B cell (primary cell): ENCODE measurements at regions not wholly inside any gene's neighbourhood (a gene's known extent, or its start where the extent isn't known, plus 50 kb on each side); places are given as distances from the start of the nearest gene placed in this dataset.

Source experiments
- ATAC-seq: fragments of 200-7000 bp; cut with Tn5 transposase; one replicate; pipeline ENCODE4 v1.10.0; 2021; ENCODE audit warnings: low read depth, mild to moderate bottlenecking, moderate number of reproducible peaks, moderate library complexity
- CTCF ChIA-PET: fragments of 350-600 bp; sonication (Branson Sonifier 250); formaldehyde crosslinking; loops from one replicate; lab custom pipeline; 2021; ENCODE audit warnings: antibody characterized with exemption, inconsistent platforms; lab: Charles Lee
- POLR2A ChIA-PET: fragments of 350-600 bp; sonication (Branson Sonifier 250); formaldehyde crosslinking; loops from one replicate; lab custom pipeline; 2021; ENCODE audit warnings: antibody characterized with exemption; lab: Charles Lee
- DNase-seq: peaks from one replicate; pipeline ENCODE4 v3.0.0; 2013
- H2AFZ ChIP-seq: 2 replicates; pipeline ENCODE4 v1.6.1; 2012; ENCODE audit warnings: mild to moderate bottlenecking, low read depth, low read length; ENCODE audit not compliant: insufficient read depth, poor library complexity, severe bottlenecking
- H3K27ac ChIP-seq, 2 donors: 1 replicate in 1 of 2; 2 replicates in 1 of 2; pipeline ENCODE4 v1.5.1; 2012 to 2013; ENCODE audit warnings: low read length in 2 of 2, mild to moderate bottlenecking in 2 of 2, moderate library complexity in 1 of 2
- H3K27me3 ChIP-seq, 4 experiments: fragments of 200-600 bp in 1 of 4; sonication (generic) in 1 of 4; replicated peaks in 1 of 4; 1 replicate in 2 of 4; 2 replicates in 2 of 4; pipeline versions ENCODE4 v1.6.1 to v1.7.0; 2013 to 2016; ENCODE audit warnings: low read length in 3 of 4, mild to moderate bottlenecking in 2 of 4, mixed read lengths in 1 of 4, moderate library complexity in 1 of 4; ENCODE audit not compliant: insufficient read depth in 4 of 4, control insufficient read depth in 3 of 4; ENCODE audit errors: control extremely low read depth in 1 of 4
- H3K36me3 ChIP-seq, 2 experiments: replicated peaks in 1 of 2; 1 replicate in 1 of 2; 2 replicates in 1 of 2; pipeline versions ENCODE4 v1.6.1 to v1.7.1; 2013; ENCODE audit warnings: low read length in 1 of 2; ENCODE audit not compliant: insufficient read depth in 2 of 2, control insufficient read depth in 1 of 2; ENCODE audit errors: control extremely low read depth in 1 of 2, extremely low read depth in 1 of 2
- H3K4me1 ChIP-seq, 2 donors: fragments of 200-600 bp in 1 of 2; sonication (generic) in 1 of 2; 1 replicate in 1 of 2; 2 replicates in 1 of 2; pipeline versions ENCODE4 v1.5.1 to v1.6.1; 2013 to 2017; ENCODE audit warnings: low read length in 2 of 2; ENCODE audit not compliant: control insufficient read depth in 2 of 2, insufficient read depth in 2 of 2
- H3K4me2 ChIP-seq: replicated peaks from 2 replicates; pipeline ENCODE3; 2012; ENCODE audit warnings: mild to moderate bottlenecking, low read depth, low read length; ENCODE audit not compliant: poor library complexity, severe bottlenecking
- H3K4me3 ChIP-seq, 5 experiments: fragments of 200-600 bp in 1 of 5; sonication (generic) in 1 of 5; 1 replicate in 3 of 5; 2 replicates in 2 of 5; pipeline versions ENCODE4 v1.5.1 to v1.7.0; 2011 to 2016; ENCODE audit warnings: low read length in 4 of 5, mild to moderate bottlenecking in 4 of 5, low read depth in 2 of 5, control low read depth in 1 of 5, moderate library complexity in 1 of 5; ENCODE audit not compliant: insufficient read depth in 1 of 5; ENCODE audit errors: control extremely low read depth in 1 of 5, extremely low read depth in 1 of 5
- H3K79me2 ChIP-seq: fragments of 200-600 bp; sonication (generic); one replicate; pipeline ENCODE4 v1.6.0; 2016; ENCODE audit warnings: low read length; ENCODE audit not compliant: control insufficient read depth, insufficient read depth
- H3K9ac ChIP-seq: fragments of 200-600 bp; sonication (generic); 2 replicates; pipeline ENCODE4 v1.6.1; 2017; ENCODE audit warnings: mild to moderate bottlenecking, low read length, moderate library complexity
- H3K9me3 ChIP-seq, 3 donors: one replicate each; pipeline versions ENCODE4 v1.6.1 to v1.7.1; 2013; ENCODE audit warnings: low read length in 2 of 3; ENCODE audit not compliant: control insufficient read depth in 2 of 3, insufficient read depth in 1 of 3; ENCODE audit errors: control extremely low read depth in 1 of 3
- H4K20me1 ChIP-seq: 2 replicates; pipeline ENCODE4 v1.6.0; 2012; ENCODE audit warnings: mild to moderate bottlenecking, low read length; ENCODE audit not compliant: insufficient read depth, control insufficient read depth, poor library complexity, severe bottlenecking
- H3K27ac Mint-ChIP-seq: one replicate; pipeline ENCODE4 v1.8.0; 2021; ENCODE audit warnings: mixed read lengths
- H3K27me3 Mint-ChIP-seq: one replicate; pipeline ENCODE4 v1.8.0; 2021; ENCODE audit warnings: mixed read lengths
- H3K4me1 Mint-ChIP-seq: one replicate; pipeline ENCODE4 v1.8.0; 2021; ENCODE audit warnings: mixed read lengths
- H3K4me3 Mint-ChIP-seq: one replicate; pipeline ENCODE4 v1.8.0; 2021; ENCODE audit warnings: mixed read lengths
- H3K9me3 Mint-ChIP-seq: one replicate; pipeline ENCODE4 v1.8.0; 2022; ENCODE audit warnings: mixed read lengths; ENCODE audit not compliant: insufficient read depth
- EZH2 ChIP-seq: IDR thresholded peaks from 2 replicates; pipeline ENCODE4 v1.6.1; 2012; ENCODE audit warnings: borderline replicate concordance, low read depth, mild to moderate bottlenecking, moderate library complexity, low read length; ENCODE audit not compliant: insufficient read depth, poor library complexity, severe bottlenecking
- WGBS: methylation state at CpG from one replicate; pipeline ENCODE4 v1.1.5; 2013; ENCODE audit warnings: missing lambda C conversion rate; ENCODE audit not compliant: insufficient coverage; 5-methylcytosine and 5-hydroxymethylcytosine counted together
- intact Hi-C: fragments of 100-400 bp; cut with micrococcal nuclease; formaldehyde crosslinking; loops from one replicate; pipeline ENCODE4 v1.10.0; 2022
- TF ChIP-seq, protein P1 (sequence below): fragments of 200-600 bp; IDR thresholded peaks from one replicate; pipeline ENCODE4 v1.8.0; 2022; ENCODE audit warnings: antibody characterized with exemption, mild to moderate bottlenecking

DNA sequence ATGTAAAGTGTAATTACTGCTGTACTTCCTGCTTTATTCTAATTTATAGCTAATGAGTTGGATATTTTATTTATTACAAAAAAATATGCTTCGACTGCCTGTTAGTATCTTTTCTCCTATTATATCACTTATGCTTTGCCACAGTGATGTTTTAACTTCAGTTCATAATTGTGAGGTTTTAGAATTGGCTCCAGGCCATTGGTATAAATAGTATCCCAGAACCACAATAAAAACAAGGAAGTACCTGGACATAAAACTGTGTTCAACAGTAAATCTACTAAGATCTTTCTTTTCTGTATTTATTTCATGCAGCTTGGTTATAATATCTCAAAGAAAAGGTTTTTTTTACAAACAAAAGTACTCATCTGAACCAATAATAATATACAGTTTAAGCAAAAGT, 354.3 kb upstream of the CDH9 start:
- Histone ChIP-seq H4K20me1 (no peaks in the 10 kb centered on the region), H2AFZ (no peak overlapping the region), H3K27me3 (no peaks in the 10 kb centered on the region), H3K9me3 (no peaks in the 10 kb centered on the region), H3K4me1 (no peaks in the 10 kb centered on the region), H3K4me2 (no peak overlapping the region), H3K79me2 (no peaks in the 10 kb centered on the region), H3K4me3 (no peak overlapping the region), H3K9ac (no peak overlapping the region), H3K27ac (no peak overlapping the region), H3K36me3 (no peaks in the 10 kb centered on the region)
- no CpG with 5 or more reads among the region's 1 CpG for WGBS
- ATAC-seq, result no peak
- Mint-ChIP-seq H3K27me3 (no peaks in the 10 kb centered on the region), H3K4me1 (no peaks in the 10 kb centered on the region), H3K4me3 (no peak overlapping the region), H3K27ac (no peak overlapping the region), H3K9me3 (peaks cover 2% of the 10 kb centered on the region)
- ChIA-PET POLR2A (no interaction called here), CTCF (no interaction called here)
- TF ChIP-seq, protein P1, sequence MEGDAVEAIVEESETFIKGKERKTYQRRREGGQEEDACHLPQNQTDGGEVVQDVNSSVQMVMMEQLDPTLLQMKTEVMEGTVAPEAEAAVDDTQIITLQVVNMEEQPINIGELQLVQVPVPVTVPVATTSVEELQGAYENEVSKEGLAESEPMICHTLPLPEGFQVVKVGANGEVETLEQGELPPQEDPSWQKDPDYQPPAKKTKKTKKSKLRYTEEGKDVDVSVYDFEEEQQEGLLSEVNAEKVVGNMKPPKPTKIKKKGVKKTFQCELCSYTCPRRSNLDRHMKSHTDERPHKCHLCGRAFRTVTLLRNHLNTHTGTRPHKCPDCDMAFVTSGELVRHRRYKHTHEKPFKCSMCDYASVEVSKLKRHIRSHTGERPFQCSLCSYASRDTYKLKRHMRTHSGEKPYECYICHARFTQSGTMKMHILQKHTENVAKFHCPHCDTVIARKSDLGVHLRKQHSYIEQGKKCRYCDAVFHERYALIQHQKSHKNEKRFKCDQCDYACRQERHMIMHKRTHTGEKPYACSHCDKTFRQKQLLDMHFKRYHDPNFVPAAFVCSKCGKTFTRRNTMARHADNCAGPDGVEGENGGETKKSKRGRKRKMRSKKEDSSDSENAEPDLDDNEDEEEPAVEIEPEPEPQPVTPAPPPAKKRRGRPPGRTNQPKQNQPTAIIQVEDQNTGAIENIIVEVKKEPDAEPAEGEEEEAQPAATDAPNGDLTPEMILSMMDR, result no peak
- no peak for TF ChIP-seq EZH2
- DNase-seq, result no peak
- intact Hi-C loops, result no loop called here

DNA sequence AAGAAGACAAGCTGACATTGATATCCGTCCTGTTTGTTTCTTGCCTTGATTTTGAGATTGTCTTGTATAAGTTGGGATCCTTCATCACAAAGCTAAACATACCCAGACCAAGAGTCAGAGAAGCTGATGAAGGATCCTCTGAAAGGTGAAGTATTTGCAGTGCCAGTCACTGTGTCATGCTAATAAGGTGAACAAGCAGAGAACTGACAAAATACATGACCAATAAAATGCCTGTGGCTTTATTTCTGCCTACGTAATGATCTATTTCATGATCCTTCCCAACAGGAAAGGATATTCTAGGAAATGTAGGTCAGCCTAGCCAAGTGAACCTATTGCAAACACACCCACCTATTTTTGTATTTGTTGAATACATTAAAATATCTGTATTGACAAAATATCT, 351.3 kb upstream of the CDH9 start:
- WGBS, result no CpG with 5 or more reads among the region's 2 CpGs
- Histone ChIP-seq H3K4me2 (no peak overlapping the region), H3K27me3 (no peaks in the 10 kb centered on the region), H3K27ac (no peak overlapping the region), H3K9me3 (no peaks in the 10 kb centered on the region), H3K4me1 (no peaks in the 10 kb centered on the region), H2AFZ (no peak overlapping the region), H3K9ac (no peak overlapping the region), H3K79me2 (no peaks in the 10 kb centered on the region), H3K4me3 (no peak overlapping the region), H3K36me3 (no peaks in the 10 kb centered on the region), H4K20me1 (no peaks in the 10 kb centered on the region)
- intact Hi-C loops, result no loop called here
- no peak for ATAC-seq
- DNase-seq, result no peak
- POLR2A ChIA-PET, result no interaction called here
- TF ChIP-seq EZH2, result no peak
- TF ChIP-seq, protein P1, result no peak
- Mint-ChIP-seq H3K27ac (no peak overlapping the region), H3K27me3 (no peaks in the 10 kb centered on the region), H3K4me3 (no peak overlapping the region), H3K4me1 (no peaks in the 10 kb centered on the region), H3K9me3 (no peaks in the 10 kb centered on the region)
- CTCF ChIA-PET, result no interaction called here
